ACHN (cell line): ENCODE measurements at regions not wholly inside any gene's neighbourhood (a gene's known extent, or its start where the extent isn't known, plus 50 kb on each side); places are given as distances from the start of the nearest gene placed in this dataset.

ENCODE experiments used
- DNase-seq: peaks from one replicate; pipeline ENCODE4 v3.0.0-alpha.2; 2015
- in situ Hi-C: cut with HindIII; loops from 2 replicates; pipeline ENCODE4 v1.10.0; 2017; ENCODE audit warnings: low sequenced_read_pairs, low pct_ligation_motif_present, low pct_unique_long_range_greater_than_20kb

GRCh38 chr7:96638669-96639068 is 71.0 kb downstream of the SEM1 start:
- in situ Hi-C loops = no loop called here
- no peak for DNase-seq

GRCh38 chr7:96637522-96637921 is 72.1 kb downstream of the SEM1 start:
- in situ Hi-C loops = no loop called here
- DNase-seq = no peak

- in situ Hi-C loops = no loop called here
- DNase-seq = no peak
Measured at GRCh38 chr7:96636979-96637378, 72.7 kb downstream of the SEM1 start.

- DNase-seq = no peak
- in situ Hi-C loops = no loop called here
Measured at GRCh38 chr7:96636342-96636860, 73.2 kb downstream of the SEM1 start.

- DNase-seq = no peak
- in situ Hi-C loops = no loop called here
Measured at GRCh38 chr7:96629884-96630283, 79.8 kb downstream of the SEM1 start.

GRCh38 chr7:96624954-96625353 is 84.7 kb downstream of the SEM1 start:
- no peak for DNase-seq
- in situ Hi-C loops = no loop called here

GRCh38 chr7:96621932-96622331 is 87.7 kb downstream of the SEM1 start:
- in situ Hi-C loops = no loop called here
- DNase-seq = no peak

GRCh38 chr7:96614154-96614867 is 95.3 kb downstream of the SEM1 start:
- in situ Hi-C loops = no loop called here
- no peak for DNase-seq

- DNase-seq = no peak
- in situ Hi-C loops = no loop called here
Measured at GRCh38 chr7:96612034-96612433, 97.6 kb downstream of the SEM1 start.

GRCh38 chr7:96605045-96605716 is 104.5 kb downstream of the SEM1 start:
- no peak for DNase-seq
- in situ Hi-C loops = no loop called here

- in situ Hi-C loops = no loop called here
- DNase-seq = no peak
Measured at GRCh38 chr7:96599288-96599936, 110.2 kb downstream of the SEM1 start.

- in situ Hi-C loops = no loop called here
- no peak for DNase-seq
Measured at GRCh38 chr7:96598421-96598820, 111.2 kb downstream of the SEM1 start.

- in situ Hi-C loops = no loop called here
- DNase-seq = peak; percentile 14
Measured at GRCh38 chr7:96596120-96596826, 113.4 kb downstream of the SEM1 start.

GRCh38 chr7:96591900-96592676 is 117.6 kb downstream of the SEM1 start:
- no peak for DNase-seq
- in situ Hi-C loops = no loop called here

- in situ Hi-C loops = no loop called here
- DNase-seq = no peak
Measured at GRCh38 chr7:96591159-96591899, 118.3 kb downstream of the SEM1 start.

GRCh38 chr7:96589038-96589437 is 120.6 kb downstream of the SEM1 start:
- in situ Hi-C loops = no loop called here
- DNase-seq = no peak

GRCh38 chr7:96579119-96579518 is 130.5 kb downstream of the SEM1 start:
- no peak for DNase-seq
- in situ Hi-C loops = no loop called here

GRCh38 chr7:96578606-96579005 is 131.0 kb downstream of the SEM1 start:
- DNase-seq = no peak
- in situ Hi-C loops = no loop called here
